ENCODE measurements at regions not wholly inside any gene's neighbourhood (a gene's known extent, or its start where the extent isn't known, plus 50 kb on each side); places are given as distances from the start of the nearest gene placed in this dataset.

GRCh38 chr6:8990075-8990474 is 554.7 kb upstream of the SLC35B3 start:
- H3K4me3 ChIP-seq (replicated peaks in 1 of 3; ENCODE audit: insufficient read depth in 1 of 3, low read depth in 1 of 3, low read length in 3 of 3): no peak overlapping the region
- H3K9me1 ChIP-seq (replicated peaks; ENCODE audit: control insufficient read depth, extremely low read depth, insufficient read depth, low read length): no peaks in the 10 kb centered on the region
- no peaks in the 10 kb centered on the region for H4K20me1 ChIP-seq (replicated peaks; ENCODE audit: control insufficient read depth, extremely low read depth, insufficient read depth, low read length)
- no peak for FAIRE-seq
- CTCF ChIA-PET: no interaction called here
- dilution Hi-C loops (cut with MboI; ENCODE audit: extremely low pct_ligation_motif_present, low sequenced_read_pairs) (no loop called here), intact Hi-C loops (cut with micrococcal nuclease) (no loop called here)
- no peak overlapping the region for H3K9ac ChIP-seq (replicated peaks; ENCODE audit: extremely low read depth, insufficient read depth, low read length)
- H2AFZ ChIP-seq (ENCODE audit: low read depth, low read length): no peak overlapping the region
- TF ChIP-seq GATA2 (IDR thresholded peaks at IDR 0.05; ENCODE audit: insufficient read depth, insufficient read length, low read depth, low read length) (no peak), EZH2 (IDR thresholded peaks at IDR 0.05; ENCODE audit: borderline replicate concordance, low read depth, low read length, severe bottlenecking) (no peak), JUN (IDR thresholded peaks at IDR 0.05; ENCODE audit: borderline replicate concordance, insufficient read depth, insufficient read length, low read depth) (no peak), MYC (IDR thresholded peaks at IDR 0.05; ENCODE audit: low read depth, low read length) (no peak), FOS (IDR thresholded peaks at IDR 0.05; ENCODE audit: borderline replicate concordance, insufficient read depth, low read length) (no peak), POLR2AphosphoS5 (IDR thresholded peaks at IDR 0.05; ENCODE audit: insufficient read depth, low read depth, low read length) (no peak), CTCF (IDR thresholded peaks at IDR 0.05; ENCODE audit: extremely low read depth in 1 of 2, insufficient read depth in 1 of 2, low read depth in 1 of 2, low read length in 2 of 2) (no peak), MAX (IDR thresholded peaks at IDR 0.05; ENCODE audit: insufficient read depth, insufficient read length) (no peak), POLR2A (IDR thresholded peaks at IDR 0.05; ENCODE audit: low read depth, low read length) (no peak)
- no peaks in the 10 kb centered on the region for H3K27me3 ChIP-seq (ENCODE audit: control insufficient read depth in 2 of 2, insufficient read depth in 2 of 2, low read length in 2 of 2)
- H3K4me2 ChIP-seq (ENCODE audit: insufficient read depth, low read length): no peak overlapping the region
- H3K9me3 ChIP-seq (replicated peaks; ENCODE audit: control insufficient read depth, insufficient read depth, low read length): no peaks in the 10 kb centered on the region
- BruUV-seq (replicated peaks): no TSS peak
- no peaks in the 10 kb centered on the region for H3K36me3 ChIP-seq (ENCODE audit: control insufficient read depth in 2 of 2, extremely low read depth in 1 of 2, insufficient read depth in 2 of 2, low read length in 2 of 2)
- DNase-seq (ENCODE audit: low read depth, low spot score): no peak
- no peak overlapping the region for H3K27ac ChIP-seq (ENCODE audit: insufficient read depth, low read depth, low read length)
- no peaks in the 10 kb centered on the region for H3K4me1 ChIP-seq (ENCODE audit: control insufficient read depth, extremely low read depth, insufficient read depth, low read length)
- no peaks in the 10 kb centered on the region for H3K79me2 ChIP-seq (ENCODE audit: control insufficient read depth, insufficient read depth, low read length)
- POLR2A ChIA-PET: no interaction called here
